Astrocyte (in vitro differentiated cells and primary cell): ENCODE measurements at regions not wholly inside any gene's neighbourhood (a gene's known extent, or its start where the extent isn't known, plus 50 kb on each side); places are given as distances from the start of the nearest gene placed in this dataset.

Experiments used
- DNase-seq: peaks from one replicate; pipeline ENCODE4 v3.0.0-alpha.2; 2010; ENCODE audit warnings: low read depth
- FAIRE-seq: peaks from 2 replicates; lab custom pipeline; 2011; peaks lifted over from hg19 to GRCh38; lab: Jason Lieb, UNC
- H2AFZ ChIP-seq: 2 replicates; pipeline ENCODE4 v1.6.0; 2012; ENCODE audit warnings: low read depth, low read length, inconsistent platforms
- H3K27ac ChIP-seq: 2 replicates; pipeline ENCODE4 v1.5.1; 2011; ENCODE audit warnings: low read depth, low read length, inconsistent platforms
- H3K27me3 ChIP-seq: 2 replicates; pipeline ENCODE4 v1.6.0; 2011; ENCODE audit warnings: low read length, inconsistent platforms; ENCODE audit not compliant: insufficient read depth
- H3K36me3 ChIP-seq: 2 replicates; pipeline ENCODE4 v1.5.1; 2011; ENCODE audit warnings: low read length, inconsistent platforms; ENCODE audit not compliant: insufficient read depth
- H3K4me1 ChIP-seq: 2 replicates; pipeline ENCODE4 v1.5.1; 2011; ENCODE audit warnings: low read length, inconsistent platforms; ENCODE audit not compliant: insufficient read depth
- H3K4me2 ChIP-seq: 2 replicates; pipeline ENCODE4 v1.6.0; 2012; ENCODE audit warnings: low read length, inconsistent platforms
- H3K4me3 ChIP-seq: 2 replicates; pipeline ENCODE4 v1.5.1; 2011; ENCODE audit warnings: low read depth, mild to moderate bottlenecking, low read length, inconsistent platforms; ENCODE audit not compliant: insufficient read depth
- H3K79me2 ChIP-seq: 2 replicates; pipeline ENCODE4 v1.6.0; 2012; ENCODE audit warnings: mild to moderate bottlenecking, low read length, inconsistent platforms; ENCODE audit not compliant: insufficient read depth
- H3K9ac ChIP-seq: 2 replicates; pipeline ENCODE4 v1.6.0; 2012; ENCODE audit warnings: mild to moderate bottlenecking, low read length, inconsistent platforms
- H3K9me3 ChIP-seq: 2 replicates; pipeline ENCODE4 v1.5.1; 2012; ENCODE audit warnings: low read depth, mild to moderate bottlenecking, low read length, inconsistent platforms; ENCODE audit not compliant: insufficient read depth
- H4K20me1 ChIP-seq: 2 replicates; pipeline ENCODE4 v1.6.0; 2012; ENCODE audit warnings: low read length, inconsistent platforms; ENCODE audit not compliant: insufficient read depth
- H3K27ac Mint-ChIP-seq: one replicate; pipeline ENCODE4 v1.8.0; 2021; ENCODE audit warnings: mild to moderate bottlenecking, mixed read lengths; ENCODE audit not compliant: unreplicated experiment
- H3K27me3 Mint-ChIP-seq: one replicate; pipeline ENCODE4 v1.8.0; 2021; ENCODE audit warnings: low read depth, mixed read lengths; ENCODE audit not compliant: unreplicated experiment
- H3K36me3 Mint-ChIP-seq: one replicate; pipeline ENCODE4 v1.8.0; 2021; ENCODE audit warnings: low read depth, mixed read lengths; ENCODE audit not compliant: unreplicated experiment
- H3K4me1 Mint-ChIP-seq: one replicate; pipeline ENCODE4 v1.8.0; 2021; ENCODE audit warnings: low read depth, mixed read lengths; ENCODE audit not compliant: unreplicated experiment
- H3K4me3 Mint-ChIP-seq: one replicate; pipeline ENCODE4 v1.8.0; 2021; ENCODE audit warnings: mild to moderate bottlenecking, moderate library complexity, mixed read lengths; ENCODE audit not compliant: unreplicated experiment
- H3K9me3 Mint-ChIP-seq: one replicate; pipeline ENCODE4 v1.8.0; 2021; ENCODE audit warnings: mild to moderate bottlenecking, mixed read lengths; ENCODE audit not compliant: unreplicated experiment
- CTCF ChIP-seq: IDR thresholded peaks from 2 replicates; pipeline ENCODE4 v1.5.1; 2011; ENCODE audit warnings: low read depth, mild to moderate bottlenecking, inconsistent platforms, low read length, moderate library complexity; ENCODE audit not compliant: insufficient read depth
- EZH2 ChIP-seq: IDR thresholded peaks from 2 replicates; pipeline ENCODE4 v1.6.1; 2012; ENCODE audit warnings: mild to moderate bottlenecking, low read length, inconsistent platforms; ENCODE audit not compliant: insufficient read depth

- H3K4me2 ChIP-seq: no peak overlapping the region
- H3K9me3 ChIP-seq: no peaks in the 10 kb centered on the region
- H3K27me3 ChIP-seq: no peaks in the 10 kb centered on the region
- peaks cover 4% of the 10 kb centered on the region for H3K4me1 ChIP-seq
- H3K36me3 ChIP-seq: no peaks in the 10 kb centered on the region
- Mint-ChIP-seq H3K27ac (no peak overlapping the region), H3K4me3 (no peak overlapping the region), H3K4me1 (peaks cover 10% of the 10 kb centered on the region), H3K9me3 (no peaks in the 10 kb centered on the region), H3K27me3 (peaks cover 21% of the 10 kb centered on the region), H3K36me3 (no peaks in the 10 kb centered on the region)
- H3K27ac ChIP-seq: no peak overlapping the region
- H3K9ac ChIP-seq: no peak overlapping the region
- H3K79me2 ChIP-seq: no peaks in the 10 kb centered on the region
- H3K4me3 ChIP-seq: no peak overlapping the region
- no peak for TF ChIP-seq CTCF
- no peak for TF ChIP-seq EZH2
- no peak overlapping the region for H2AFZ ChIP-seq
- DNase-seq (peak; percentile 41), FAIRE-seq (no peak)
- H4K20me1 ChIP-seq: no peaks in the 10 kb centered on the region
Observed at GRCh38 chr5:133664422-133664821, 52.1 kb upstream of the FSTL4 start.

- no peak for DNase-seq
- Histone ChIP-seq H3K9ac (no peak overlapping the region), H3K79me2 (no peaks in the 10 kb centered on the region), H3K4me2 (no peak overlapping the region), H2AFZ (no peak overlapping the region), H3K4me3 (no peak overlapping the region), H3K9me3 (no peaks in the 10 kb centered on the region), H3K27ac (no peak overlapping the region), H4K20me1 (no peaks in the 10 kb centered on the region), H3K36me3 (no peaks in the 10 kb centered on the region), H3K4me1 (peaks cover 4% of the 10 kb centered on the region), H3K27me3 (no peaks in the 10 kb centered on the region)
- Mint-ChIP-seq H3K4me3 (no peak overlapping the region), H3K9me3 (no peaks in the 10 kb centered on the region), H3K27ac (no peak overlapping the region), H3K27me3 (peaks cover 14% of the 10 kb centered on the region), H3K36me3 (no peaks in the 10 kb centered on the region), H3K4me1 (peaks cover 10% of the 10 kb centered on the region)
- TF ChIP-seq CTCF (no peak), EZH2 (no peak)
- FAIRE-seq: no peak
Observed at GRCh38 chr5:133663397-133664054, 51.2 kb upstream of the FSTL4 start.

- Histone ChIP-seq H3K27ac (no peak overlapping the region), H2AFZ (no peak overlapping the region), H3K27me3 (no peaks in the 10 kb centered on the region), H4K20me1 (no peaks in the 10 kb centered on the region), H3K4me2 (no peak overlapping the region), H3K4me3 (no peak overlapping the region), H3K4me1 (peaks cover 4% of the 10 kb centered on the region), H3K9me3 (no peaks in the 10 kb centered on the region), H3K79me2 (no peaks in the 10 kb centered on the region), H3K9ac (no peak overlapping the region), H3K36me3 (no peaks in the 10 kb centered on the region)
- Mint-ChIP-seq H3K4me3 (no peak overlapping the region), H3K36me3 (no peaks in the 10 kb centered on the region), H3K27ac (no peak overlapping the region), H3K27me3 (peaks cover 10% of the 10 kb centered on the region), H3K9me3 (no peaks in the 10 kb centered on the region), H3K4me1 (peaks cover 10% of the 10 kb centered on the region)
- no peak for DNase-seq
- TF ChIP-seq EZH2: no peak
- no peak for TF ChIP-seq CTCF
- FAIRE-seq: no peak
Observed at GRCh38 chr5:133662578-133662977, 50.2 kb upstream of the FSTL4 start.
